ENCODE measurements at regions not wholly inside any gene's neighbourhood (a gene's known extent, or its start where the extent isn't known, plus 50 kb on each side); places are given as distances from the start of the nearest gene placed in this dataset.

DNA sequence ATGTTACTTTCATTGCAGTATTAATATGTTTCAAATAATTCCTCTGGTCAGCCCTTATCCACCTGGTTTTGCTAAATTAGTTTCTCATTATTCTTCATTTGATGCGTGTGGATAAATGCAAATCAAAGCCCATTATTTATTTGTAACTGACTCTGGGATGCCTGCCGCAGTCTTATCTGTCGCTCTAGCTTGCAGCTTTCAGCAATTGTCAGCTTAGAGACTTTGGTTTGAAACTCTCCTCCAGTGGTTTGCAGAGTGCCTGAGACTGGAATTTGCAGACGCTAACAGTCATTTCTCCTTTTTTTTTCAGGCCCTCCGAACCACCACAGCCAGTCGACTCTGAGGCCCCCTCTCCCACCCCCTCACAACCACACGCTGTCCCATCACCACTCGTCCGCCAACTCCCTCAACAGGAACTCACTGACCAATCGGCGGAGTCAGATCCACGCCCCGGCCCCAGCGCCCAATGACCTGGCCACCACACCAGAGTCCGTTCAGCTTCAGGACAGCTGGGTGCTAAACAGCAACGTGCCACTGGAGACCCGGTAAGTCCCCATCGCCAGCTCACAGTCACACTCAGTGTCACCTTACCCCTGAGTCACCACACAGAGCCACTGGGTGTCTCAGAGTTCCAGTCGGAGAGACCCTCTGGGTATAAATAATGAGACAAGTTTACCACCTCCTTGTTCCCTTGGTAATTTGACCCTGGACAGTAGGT is 339.0 kb upstream of the WWC1 start:
- TF ChIP-seq, protein P1, sequence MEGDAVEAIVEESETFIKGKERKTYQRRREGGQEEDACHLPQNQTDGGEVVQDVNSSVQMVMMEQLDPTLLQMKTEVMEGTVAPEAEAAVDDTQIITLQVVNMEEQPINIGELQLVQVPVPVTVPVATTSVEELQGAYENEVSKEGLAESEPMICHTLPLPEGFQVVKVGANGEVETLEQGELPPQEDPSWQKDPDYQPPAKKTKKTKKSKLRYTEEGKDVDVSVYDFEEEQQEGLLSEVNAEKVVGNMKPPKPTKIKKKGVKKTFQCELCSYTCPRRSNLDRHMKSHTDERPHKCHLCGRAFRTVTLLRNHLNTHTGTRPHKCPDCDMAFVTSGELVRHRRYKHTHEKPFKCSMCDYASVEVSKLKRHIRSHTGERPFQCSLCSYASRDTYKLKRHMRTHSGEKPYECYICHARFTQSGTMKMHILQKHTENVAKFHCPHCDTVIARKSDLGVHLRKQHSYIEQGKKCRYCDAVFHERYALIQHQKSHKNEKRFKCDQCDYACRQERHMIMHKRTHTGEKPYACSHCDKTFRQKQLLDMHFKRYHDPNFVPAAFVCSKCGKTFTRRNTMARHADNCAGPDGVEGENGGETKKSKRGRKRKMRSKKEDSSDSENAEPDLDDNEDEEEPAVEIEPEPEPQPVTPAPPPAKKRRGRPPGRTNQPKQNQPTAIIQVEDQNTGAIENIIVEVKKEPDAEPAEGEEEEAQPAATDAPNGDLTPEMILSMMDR (IDR thresholded peaks at IDR 0.05; ENCODE audit: low read depth, low read length): no peak
- DNase-seq (ENCODE audit: extremely low read depth, low read depth): no peak

DNA sequence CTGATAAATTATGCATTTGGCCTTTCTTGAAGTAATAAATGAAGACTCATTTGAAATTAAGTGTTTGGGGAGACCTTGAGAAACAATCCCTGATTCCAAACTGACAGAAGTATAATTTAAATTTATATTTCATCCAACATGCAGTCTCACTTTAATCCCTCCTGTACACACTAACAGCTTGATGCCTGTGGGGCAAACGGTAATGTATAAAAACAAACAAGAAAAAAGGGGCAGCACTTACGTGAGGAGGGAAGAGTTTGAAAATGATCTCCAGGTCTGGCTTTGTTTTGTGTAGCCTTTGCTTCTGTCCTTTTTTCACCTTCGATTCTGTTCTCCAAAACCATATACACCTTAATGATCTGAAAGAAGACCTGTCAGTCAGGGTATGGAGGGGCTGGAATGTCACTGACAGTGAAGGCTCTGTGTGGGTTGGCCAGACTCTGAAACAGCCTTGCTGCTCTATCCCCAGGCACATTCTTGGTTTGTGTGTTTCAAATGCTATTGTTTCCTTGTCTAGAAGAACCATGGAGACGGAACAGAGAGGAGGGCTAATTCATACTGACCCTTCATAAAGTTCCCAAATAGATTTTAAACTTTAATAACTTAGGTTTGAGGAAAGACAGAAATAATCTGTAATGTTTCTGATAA is 338.2 kb upstream of the WWC1 start:
- TF ChIP-seq, protein P1 (IDR thresholded peaks at IDR 0.05; ENCODE audit: low read depth, low read length): no peak
- no peak for DNase-seq (ENCODE audit: extremely low read depth, low read depth)

DNA sequence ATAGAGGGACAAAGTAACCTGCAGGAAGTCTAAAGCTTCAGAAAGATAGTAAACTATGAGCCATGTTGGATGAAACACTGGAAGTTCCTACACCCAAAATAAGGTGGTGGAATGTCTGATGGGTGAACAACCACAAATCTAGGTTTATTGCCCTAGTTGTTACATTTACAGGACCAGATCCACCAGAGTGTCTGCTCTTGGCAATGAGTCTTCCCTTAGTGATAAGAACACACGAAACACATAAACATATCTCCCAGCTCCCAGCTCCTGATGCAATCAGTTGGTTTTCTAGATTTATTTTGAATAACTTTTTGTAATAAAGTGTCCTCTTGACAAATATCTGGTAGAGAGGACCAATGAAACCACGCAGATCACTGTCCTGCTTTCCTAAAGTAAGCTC is 329.7 kb upstream of the WWC1 start:
- TF ChIP-seq, protein P1 (IDR thresholded peaks at IDR 0.05; ENCODE audit: low read depth, low read length): no peak
- DNase-seq (ENCODE audit: extremely low read depth, low read depth): no peak

DNA sequence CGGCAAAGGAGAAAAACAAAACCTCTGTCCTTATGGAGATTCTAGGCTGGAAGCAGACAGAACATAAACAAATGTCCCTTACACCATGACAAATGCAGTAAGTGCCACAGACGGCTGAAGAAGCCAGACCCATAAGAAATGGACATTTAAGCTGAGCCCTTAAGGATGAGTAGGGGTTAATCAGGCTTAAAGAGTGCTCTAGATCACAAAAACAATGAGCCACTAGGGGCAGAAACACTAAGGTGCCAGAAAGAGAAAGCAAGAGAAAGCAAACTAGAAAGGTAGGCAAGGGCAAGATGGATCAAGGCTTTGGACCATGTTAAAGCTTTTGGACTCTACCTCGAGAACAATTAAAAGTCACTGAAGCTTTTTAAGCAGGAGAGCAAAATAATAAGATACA is 326.9 kb upstream of the WWC1 start:
- DNase-seq (ENCODE audit: extremely low read depth, low read depth): no peak
- TF ChIP-seq, protein P1 (IDR thresholded peaks at IDR 0.05; ENCODE audit: low read depth, low read length): no peak; the same call in 1 of the 2 replicates

DNA sequence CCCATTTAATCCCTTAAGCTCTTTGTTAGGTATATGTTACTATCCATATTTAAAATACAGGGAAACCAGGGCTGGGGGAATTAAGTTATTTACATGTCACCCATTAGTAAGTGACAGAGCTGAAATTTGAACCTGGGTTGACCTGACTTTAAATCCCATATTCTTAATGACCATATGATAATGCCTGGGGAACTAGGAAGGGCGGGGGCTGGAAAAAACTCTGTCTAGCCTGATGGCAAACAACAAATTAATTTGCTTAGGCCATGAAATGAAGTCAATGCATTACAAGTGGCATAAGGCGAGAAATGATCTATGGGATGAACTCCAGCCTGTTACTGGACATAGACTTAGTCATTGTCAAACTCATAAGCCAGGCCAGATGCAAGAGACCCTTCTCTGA is 325.7 kb upstream of the WWC1 start:
- TF ChIP-seq, protein P1 (IDR thresholded peaks at IDR 0.05; ENCODE audit: low read depth, low read length): no peak

DNA sequence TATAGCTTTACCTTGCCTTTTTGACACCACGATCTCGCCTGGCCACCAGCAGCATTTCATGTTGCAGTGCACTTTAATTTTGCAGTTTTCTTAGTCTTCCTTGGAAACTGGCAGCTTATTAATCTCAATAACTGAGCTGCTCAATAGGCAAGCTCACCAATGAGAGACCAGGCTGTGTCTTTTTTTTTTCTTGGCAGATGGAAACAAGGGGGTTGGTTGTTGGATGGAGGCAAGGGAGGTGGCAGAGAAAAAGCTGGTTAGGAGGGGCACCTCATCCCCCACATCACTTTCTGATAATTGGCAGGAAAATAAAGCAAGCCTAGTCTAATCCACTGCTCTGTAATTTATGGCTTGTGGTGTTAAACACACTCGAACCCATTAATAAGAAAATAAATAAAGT is 324.5 kb upstream of the WWC1 start:
- TF ChIP-seq, protein P1 (IDR thresholded peaks at IDR 0.05; ENCODE audit: low read depth, low read length): no peak
- no peak for DNase-seq (ENCODE audit: extremely low read depth, low read depth)

More for the DNA sequence above, 325.7 kb upstream of the WWC1 start:
- no peak for DNase-seq (ENCODE audit: extremely low read depth, low read depth)

DNA sequence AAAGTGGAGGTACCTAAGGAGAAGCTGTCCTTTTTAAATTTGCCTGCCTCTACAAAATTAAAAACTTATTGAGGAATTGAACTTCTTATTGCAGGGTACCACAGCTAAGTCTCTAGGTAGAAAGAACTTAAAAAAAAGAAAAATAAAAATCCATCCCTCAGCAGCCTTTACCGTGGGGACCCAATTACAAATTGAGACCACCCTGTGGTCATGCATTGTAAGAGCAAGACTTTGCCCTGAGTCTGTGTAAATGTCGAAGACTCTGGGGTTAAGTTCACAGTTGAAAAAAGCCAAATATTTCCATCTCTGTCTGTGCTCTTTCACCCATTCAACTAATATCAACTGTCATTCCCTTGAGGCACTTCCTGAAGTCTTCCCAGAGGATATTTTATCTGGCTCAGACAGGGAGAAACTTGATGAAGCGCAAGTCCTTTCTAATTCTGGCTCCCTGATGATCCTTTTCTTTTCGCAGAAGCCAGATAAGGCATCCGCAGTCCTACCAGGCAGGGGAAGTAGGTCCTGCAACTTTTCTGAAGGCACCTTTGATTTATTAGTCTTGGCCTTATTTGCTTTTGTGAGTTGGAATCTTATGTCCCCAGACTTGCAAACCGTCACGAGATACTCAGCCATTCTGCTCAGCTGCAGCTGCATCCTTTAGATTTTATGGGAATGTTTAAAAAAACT is 323.8 kb upstream of the WWC1 start:
- TF ChIP-seq, protein P1 (IDR thresholded peaks at IDR 0.05; ENCODE audit: low read depth, low read length): no peak

More for the DNA sequence above, 323.8 kb upstream of the WWC1 start:
- DNase-seq (ENCODE audit: extremely low read depth, low read depth): no peak
